ENCODE measurements at regions not wholly inside any gene's neighbourhood (a gene's known extent, or its start where the extent isn't known, plus 50 kb on each side); places are given as distances from the start of the nearest gene placed in this dataset.
"Not testable (repeated sequence)": the region's sequence is repeated elsewhere in the genome, so short reads cannot be mapped to it uniquely, and the experiment has no call there.

GRCh38 chr9:71587576-71588362 is 180.5 kb downstream of the CEMIP2 start:
- DNase-seq (ENCODE audit: low spot score) = peak; percentile 49

DNA sequence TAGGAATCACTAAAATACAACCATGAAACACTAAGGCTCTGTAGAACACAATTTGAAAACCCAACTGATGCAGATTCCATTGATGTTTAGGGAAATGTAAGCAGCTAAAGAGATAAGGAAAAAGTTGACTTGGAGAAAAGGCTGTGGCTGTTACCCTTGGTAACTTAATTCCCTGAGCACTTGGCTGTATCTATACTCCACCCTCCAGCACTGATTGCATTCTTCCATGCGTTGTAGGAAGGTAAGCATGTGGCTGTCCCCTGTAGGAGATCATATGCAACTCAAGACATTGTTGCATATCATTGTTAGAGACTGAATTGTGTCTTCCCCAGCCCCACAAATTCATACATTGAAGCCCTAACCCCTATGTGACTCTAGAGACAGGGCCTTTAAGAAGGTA is 184.5 kb downstream of the CEMIP2 start:
- no peak for DNase-seq (ENCODE audit: low spot score)

GRCh38 chr9:71582347-71582746 is 186.0 kb downstream of the CEMIP2 start:
- no peak for DNase-seq (ENCODE audit: low spot score)

DNA sequence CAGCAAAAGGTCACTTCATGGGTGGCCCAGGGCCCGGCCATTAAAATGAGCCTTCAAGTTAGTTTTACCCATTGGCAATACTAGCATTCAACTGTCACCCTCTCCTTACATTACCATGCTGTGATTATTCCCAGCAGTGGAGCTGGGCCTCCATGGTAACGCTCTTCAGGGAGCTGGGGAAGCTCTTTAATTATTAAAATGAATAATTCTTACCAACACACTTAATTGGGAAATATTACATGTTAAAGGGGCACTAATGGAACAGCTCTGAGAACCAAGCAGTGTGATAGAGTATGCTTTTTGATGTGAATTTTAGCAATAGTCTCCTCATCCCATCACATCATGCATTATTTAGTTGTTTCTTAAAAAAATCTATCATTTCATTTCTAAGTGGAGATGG is 187.2 kb downstream of the CEMIP2 start:
- no peak for DNase-seq (ENCODE audit: low spot score)

GRCh38 chr9:71571186-71571585 is 197.1 kb downstream of the CEMIP2 start:
- DNase-seq (ENCODE audit: low spot score) = no peak

DNA sequence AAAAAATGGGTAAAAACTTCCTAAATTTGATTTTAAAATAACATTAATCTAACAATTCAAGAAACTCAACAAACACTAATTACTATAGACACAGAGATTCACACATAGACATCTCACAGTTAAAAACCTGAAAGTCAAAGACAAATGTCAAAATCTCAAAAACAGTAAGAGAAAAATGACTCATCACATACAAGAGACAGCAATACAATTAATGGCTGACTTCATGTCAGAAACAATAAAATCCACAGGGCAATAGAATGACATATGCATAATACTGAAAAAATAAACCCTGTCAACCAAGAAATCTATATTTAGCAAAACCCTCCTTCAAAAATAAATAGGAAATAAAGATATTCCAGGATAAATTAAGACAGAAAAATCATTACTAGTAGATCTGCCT is 200.4 kb downstream of the CEMIP2 start:
- DNase-seq (ENCODE audit: low spot score) = no peak

GRCh38 chr9:71562140-71562539 is 206.2 kb downstream of the CEMIP2 start:
- no peak for DNase-seq (ENCODE audit: low spot score)

DNA sequence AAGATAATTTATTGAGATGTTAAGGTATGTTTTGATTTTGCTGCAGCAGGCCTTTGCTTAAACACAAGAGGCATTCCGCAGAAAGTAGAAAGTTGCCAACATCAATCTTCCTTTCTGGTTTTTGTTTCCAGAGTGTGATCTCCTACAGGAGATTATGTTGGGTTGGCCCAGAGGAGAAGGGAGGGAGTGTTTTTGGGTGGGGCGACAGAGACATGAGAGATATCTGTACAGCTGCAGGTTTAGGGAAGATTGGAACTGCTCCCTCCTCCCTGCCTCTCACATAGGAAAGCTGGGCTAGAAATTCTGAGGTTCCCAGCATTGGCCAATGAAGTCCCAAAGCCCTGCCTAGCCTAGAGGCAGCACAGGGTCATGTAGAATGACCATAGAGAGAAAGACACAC is 211.0 kb downstream of the CEMIP2 start:
- DNase-seq (ENCODE audit: low spot score) = no peak

DNA sequence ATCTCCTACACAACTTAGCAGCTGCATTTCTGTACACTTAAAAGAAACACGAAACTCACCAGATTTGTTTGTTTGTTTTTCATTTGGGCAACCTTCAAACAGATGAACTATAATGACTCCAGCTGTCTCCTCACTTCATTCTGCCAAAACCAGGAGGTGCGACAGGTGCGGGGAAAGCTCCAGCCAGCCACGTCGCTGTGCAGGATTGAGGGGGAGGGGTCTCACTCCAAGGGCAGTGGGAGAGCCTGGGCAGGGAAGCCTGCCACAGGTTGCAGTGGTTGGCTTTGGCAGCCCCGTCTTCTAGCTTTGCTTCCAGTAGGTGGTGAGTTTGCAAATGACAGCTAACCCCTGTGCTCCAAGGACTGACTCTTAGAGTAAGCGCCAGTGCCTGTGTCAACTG is 215.8 kb downstream of the CEMIP2 start:
- no peak for DNase-seq (ENCODE audit: low spot score)

DNA sequence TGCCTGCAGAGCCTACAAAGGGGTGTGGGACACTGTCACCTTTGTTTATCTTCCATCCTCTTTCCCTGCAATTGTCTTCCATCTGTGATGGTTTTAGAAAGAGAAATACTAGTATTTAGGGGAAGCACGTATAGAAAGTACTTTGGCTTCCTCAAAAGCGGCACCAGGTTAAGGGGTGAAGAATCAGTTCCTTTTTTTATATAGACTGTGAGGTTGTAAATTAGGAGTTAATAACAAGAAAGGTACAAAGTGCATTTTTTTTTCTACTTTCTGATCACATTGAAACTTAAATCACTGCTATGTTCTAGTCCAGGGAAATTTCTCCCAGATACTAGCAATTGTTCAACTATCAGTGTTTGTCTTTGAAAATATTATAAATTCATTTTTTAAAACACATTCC is 219.3 kb downstream of the CEMIP2 start:
- no peak for DNase-seq (ENCODE audit: low spot score)

GRCh38 chr9:71544464-71544863 is 223.8 kb downstream of the CEMIP2 start:
- DNase-seq (ENCODE audit: low spot score) = no peak

- DNase-seq (ENCODE audit: low spot score) = no peak
These were observed 226.9 kb downstream of the CEMIP2 start for GRCh38 chr9:71541436-71541835.

DNA sequence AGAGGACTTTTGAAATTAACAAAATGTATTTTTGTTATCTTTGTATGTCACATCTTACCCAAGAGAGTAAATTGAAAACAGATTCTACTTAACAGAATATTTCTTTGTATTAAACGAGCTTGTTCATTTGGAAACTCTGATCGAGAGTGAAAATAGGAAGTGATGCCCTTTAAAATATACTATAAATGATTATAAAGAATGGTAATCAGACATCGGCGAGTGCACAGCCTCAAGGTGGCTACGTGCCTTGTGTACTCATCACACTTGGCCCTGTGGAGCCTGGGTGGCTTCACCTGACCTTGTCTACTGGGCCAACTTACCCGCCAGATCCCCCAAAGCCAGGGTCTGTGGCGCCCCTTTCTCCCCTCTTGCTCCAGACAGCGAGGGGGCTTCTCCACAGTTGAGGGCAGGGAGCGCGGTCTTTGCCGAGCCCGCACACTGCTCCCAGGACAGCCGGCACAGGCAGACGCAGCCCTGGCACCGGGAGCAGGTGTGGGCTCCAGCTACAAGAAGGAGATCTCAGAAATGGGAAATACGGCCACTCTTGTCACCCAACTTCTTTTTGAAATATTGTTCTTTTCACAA is 243.2 kb downstream of the CEMIP2 start:
- DNase-seq (ENCODE audit: low spot score) = no peak

DNA sequence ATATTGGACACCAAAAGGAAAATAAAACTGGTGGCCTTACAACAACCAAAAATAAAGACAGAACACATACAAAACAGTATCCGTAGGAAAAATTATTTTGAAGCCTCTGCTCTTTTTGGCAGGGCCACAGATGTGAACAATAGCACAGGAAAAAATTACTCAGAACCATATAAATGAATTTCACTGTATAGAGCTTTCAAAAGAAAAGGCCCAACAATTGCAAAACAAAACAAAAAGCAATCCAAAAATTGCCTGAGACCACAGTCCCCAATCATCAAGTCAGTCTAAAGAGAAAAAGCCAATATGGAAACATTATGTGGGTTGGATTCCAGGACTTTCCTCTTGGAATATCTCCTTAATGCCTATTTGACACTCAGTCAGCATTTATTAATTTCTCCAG is 243.8 kb downstream of the CEMIP2 start:
- DNase-seq (ENCODE audit: low spot score) = no peak

- DNase-seq (ENCODE audit: low spot score) = no peak
These were observed 247.2 kb downstream of the CEMIP2 start for GRCh38 chr9:71521132-71521531.

DNA sequence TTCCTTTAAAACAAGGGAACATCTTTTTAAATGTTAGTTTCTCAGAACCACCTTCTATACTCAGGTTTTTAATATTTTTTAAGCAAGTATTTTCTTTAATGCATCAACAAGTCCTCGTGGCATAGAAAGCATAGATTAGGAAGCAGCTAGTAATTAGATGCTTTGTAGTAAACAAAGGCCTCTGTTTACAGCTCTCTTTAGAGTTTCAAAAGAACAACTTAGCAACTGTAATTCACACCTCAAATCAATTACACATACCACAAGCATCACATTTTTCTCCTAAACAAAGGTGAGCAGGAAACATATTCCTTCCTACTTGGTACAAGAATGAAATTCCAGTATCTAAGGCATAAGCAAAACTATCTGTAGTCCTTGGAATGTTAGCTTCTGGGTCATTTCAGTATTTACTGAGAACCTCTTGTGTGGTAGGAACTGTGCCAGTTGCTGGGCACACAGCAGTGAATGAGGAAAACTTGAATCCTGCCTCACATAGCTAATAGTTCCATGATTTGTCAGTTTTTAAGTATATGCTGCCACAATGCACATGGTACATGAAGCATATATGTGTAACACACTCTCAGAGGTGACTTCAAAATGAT is 249.1 kb downstream of the CEMIP2 start:
- no peak for DNase-seq (ENCODE audit: low spot score)

DNA sequence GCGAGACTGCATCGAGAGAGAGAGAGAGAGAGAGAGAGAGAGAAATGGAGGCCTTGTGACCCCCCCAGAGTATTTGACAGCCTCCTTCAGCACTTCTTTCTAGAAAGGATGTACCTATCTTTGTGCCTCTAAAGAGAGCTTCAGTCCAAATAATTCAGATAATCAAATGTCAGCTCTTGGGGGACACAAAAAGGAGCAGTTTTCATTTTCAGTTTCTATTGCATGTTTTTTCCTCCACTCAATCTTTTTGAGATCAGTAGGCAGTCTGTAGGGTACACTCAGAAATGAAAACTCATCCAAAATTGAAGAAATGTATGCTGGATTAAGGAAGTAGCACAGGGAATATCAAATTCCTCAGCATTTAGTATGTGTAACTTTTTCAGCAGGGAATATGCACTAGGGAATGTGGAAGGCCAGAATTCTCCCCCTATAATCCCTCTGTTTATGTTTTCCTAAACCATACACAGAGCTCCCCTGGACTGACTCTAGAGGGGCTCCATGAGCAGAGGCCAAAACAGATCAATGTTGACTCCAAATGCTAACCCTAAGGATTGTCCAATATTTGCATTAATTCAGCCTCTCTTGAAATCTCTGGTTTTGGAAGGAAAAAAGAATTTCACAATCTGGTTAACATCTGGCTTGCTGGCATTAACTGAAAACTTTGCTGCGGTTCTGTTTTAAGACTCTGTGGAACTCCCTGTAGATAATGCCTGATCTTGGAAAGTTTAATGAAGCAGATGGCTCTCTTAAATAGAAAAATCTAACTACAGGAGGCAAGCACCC is 250.1 kb downstream of the CEMIP2 start:
- no peak for DNase-seq (ENCODE audit: low spot score)

DNA sequence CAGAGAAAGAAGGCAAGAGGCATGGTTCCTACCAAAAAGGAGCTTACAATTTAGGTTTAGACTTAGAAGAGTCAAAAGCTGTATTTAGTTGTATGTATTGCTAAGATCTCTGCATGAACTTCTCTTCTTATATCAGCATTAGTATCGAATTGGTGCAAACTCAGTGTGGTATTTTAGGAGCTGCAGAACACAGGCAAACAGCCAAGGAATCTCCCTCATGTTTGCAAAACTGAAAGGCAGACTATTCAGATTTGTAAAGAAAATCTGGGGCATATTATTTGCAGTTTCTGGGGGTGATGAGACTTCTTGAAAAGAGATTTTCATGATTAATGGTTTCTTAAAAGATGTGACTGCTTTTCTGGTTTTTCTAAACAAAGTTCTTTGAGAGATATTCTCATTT is 252.7 kb downstream of the CEMIP2 start:
- DNase-seq (ENCODE audit: low spot score) = no peak

DNA sequence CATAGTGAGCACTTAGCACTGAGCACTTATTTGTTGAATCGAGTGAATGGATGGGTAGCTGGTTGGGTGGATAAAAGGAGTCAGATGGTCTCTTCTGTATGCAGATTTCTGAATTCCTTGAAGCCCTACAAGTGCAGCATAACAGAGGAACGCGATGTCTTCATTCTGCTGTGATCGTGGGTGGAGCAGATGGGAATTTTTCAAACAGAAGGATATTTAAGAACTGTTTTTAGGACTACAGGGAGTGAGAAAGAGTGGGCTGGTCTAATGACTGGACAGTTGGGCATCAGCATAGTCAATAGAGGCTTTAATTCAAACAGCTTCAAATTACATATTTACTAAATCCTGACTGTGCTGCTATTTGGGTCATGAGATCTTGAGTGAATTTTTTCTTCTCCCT is 253.2 kb downstream of the CEMIP2 start:
- no peak for DNase-seq (ENCODE audit: low spot score)

GRCh38 chr9:71514344-71514975 is 253.9 kb downstream of the CEMIP2 start:
- no peak for DNase-seq (ENCODE audit: low spot score)

GRCh38 chr9:71509054-71509453 is 259.3 kb downstream of the CEMIP2 start:
- no peak for DNase-seq (ENCODE audit: low spot score)

DNA sequence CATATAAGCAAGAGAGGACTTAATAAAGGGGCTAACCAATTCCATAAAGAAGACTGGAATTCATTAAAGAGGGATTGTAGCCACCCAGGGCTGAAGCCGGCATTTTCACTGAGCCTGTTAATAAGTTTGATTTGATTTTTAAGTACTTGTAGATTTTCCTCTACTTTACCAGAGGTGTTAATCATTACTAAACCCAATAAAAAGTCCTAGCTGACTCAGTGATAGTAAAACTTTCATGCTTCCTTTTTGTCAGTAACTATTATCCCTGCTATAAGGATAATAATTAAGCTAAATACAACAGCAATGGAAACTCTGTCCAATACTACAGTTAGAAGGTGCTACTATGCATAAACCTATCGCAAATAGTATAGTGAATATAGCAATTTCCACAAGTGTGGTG is 260.2 kb downstream of the CEMIP2 start:
- DNase-seq (ENCODE audit: low spot score) = not testable (repeated sequence)

Data from AG08395 (cell line).